IPS-18c (cell line): ENCODE measurements at regions not wholly inside any gene's neighbourhood (a gene's known extent, or its start where the extent isn't known, plus 50 kb on each side); places are given as distances from the start of the nearest gene placed in this dataset.
"Not testable (repeated sequence)": the region's sequence is repeated elsewhere in the genome, so short reads cannot be mapped to it uniquely, and the experiment has no call there.

Experiments
- H3K4me3 ChIP-seq: 2 replicates; pipeline ENCODE4 v1.7.0; 2013; ENCODE audit warnings: low read depth, mild to moderate bottlenecking, low read length, moderate library complexity; ENCODE audit not compliant: insufficient read depth
- H3K9me3 ChIP-seq: one replicate; pipeline ENCODE4 v1.6.1; 2013; ENCODE audit warnings: mild to moderate bottlenecking, low read length, moderate library complexity; ENCODE audit not compliant: control insufficient read depth, insufficient read depth

DNA sequence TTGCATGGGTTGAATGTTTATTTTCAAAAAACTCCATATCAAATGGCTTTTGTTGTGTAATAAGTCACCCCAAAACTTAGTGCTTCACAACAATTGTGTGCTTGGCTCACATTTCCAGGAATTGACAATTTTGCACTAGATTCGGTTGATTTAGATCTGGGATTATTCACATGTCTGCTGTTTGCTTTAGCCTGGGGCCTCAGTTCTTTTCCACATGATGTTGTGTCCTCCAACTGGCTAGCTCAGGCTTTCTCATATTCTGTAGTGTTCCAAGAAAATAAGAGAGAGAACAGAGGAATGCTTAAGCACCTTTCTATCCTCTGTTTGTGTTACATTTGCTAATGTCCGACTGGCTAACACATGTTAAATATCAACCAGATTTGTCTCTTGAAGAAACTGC is 281.5 kb upstream of the ADGRL4 start:
- no peaks in the 10 kb centered on the region for H3K9me3 ChIP-seq
- H3K4me3 ChIP-seq = no peak overlapping the region

- Histone ChIP-seq H3K4me3 (no peak overlapping the region), H3K9me3 (no peaks in the 10 kb centered on the region)
Observed at GRCh38 chr1:79285667-79286066, 279.1 kb upstream of the ADGRL4 start.

DNA sequence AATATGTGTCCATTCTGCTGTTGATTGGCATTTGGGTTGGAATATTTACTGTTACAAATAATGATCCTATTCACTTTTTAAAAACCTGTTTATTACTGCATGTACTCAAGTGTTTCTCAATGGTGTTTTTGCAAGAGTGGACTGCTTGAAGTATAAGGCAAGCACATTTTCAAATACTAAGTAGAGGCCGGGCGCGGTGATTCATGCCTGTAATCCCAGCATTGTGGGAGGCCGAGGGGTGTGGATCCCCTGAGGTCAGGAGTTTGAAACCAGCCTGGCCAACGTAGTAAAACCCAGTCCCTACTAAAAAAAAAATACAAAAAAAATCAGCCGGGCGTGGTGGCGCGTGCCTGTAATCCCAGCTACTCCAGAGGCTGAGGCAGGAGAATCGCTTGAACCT is 276.9 kb upstream of the ADGRL4 start:
- H3K4me3 ChIP-seq = no peak overlapping the region
- H3K9me3 ChIP-seq = no peaks in the 10 kb centered on the region

DNA sequence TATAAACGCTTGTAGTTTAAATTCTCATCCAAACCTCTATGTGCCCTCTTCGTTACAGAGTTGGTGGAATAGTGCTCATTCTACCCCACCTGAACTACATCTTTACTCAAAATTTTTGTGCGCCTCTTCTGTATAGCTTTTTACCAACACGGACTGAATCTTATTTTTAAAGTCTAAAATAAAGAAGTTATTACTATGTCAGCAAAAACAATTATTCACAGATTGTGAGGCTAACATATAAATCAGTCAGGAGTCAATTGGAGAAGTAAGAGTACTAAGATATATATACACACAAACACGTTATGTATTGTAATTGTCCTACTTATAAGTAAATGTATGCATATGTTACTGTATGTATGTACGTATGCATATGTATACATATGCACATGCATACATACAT is 274.9 kb upstream of the ADGRL4 start:
- no peaks in the 10 kb centered on the region for H3K9me3 ChIP-seq
- no peak overlapping the region for H3K4me3 ChIP-seq

DNA sequence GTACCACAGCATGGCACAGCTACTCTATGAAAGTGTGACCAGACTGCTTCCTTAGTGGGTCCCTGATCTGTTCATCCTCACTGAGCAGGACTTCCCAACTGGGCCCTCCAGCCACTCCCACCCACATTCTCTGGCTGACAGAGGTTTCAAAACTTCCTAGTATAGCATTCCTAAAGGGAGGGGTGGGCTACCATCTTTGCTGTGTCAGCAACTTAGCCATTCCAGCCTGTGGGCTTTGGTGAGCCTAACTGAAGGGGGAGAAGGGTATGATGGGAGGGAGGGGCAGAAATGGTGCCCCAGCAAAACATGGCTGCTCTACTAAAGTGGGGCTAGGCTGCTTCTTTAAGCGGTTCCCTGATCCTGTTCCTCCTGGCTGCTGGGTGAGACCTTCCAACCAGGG is 265.2 kb upstream of the ADGRL4 start:
- no peaks in the 10 kb centered on the region for H3K9me3 ChIP-seq

GRCh38 chr1:79264975-79265818 is 258.7 kb upstream of the ADGRL4 start:
- H3K4me3 ChIP-seq = no peak overlapping the region
- H3K9me3 ChIP-seq = no peaks in the 10 kb centered on the region

More for the DNA sequence above, 265.2 kb upstream of the ADGRL4 start:
- no peak overlapping the region for H3K4me3 ChIP-seq

- Histone ChIP-seq H3K4me3 (no peak overlapping the region), H3K9me3 (no peaks in the 10 kb centered on the region)
Observed at GRCh38 chr1:79264285-79264684, 257.8 kb upstream of the ADGRL4 start.

- no peaks in the 10 kb centered on the region for H3K9me3 ChIP-seq
- H3K4me3 ChIP-seq = no peak overlapping the region
Observed at GRCh38 chr1:79262745-79263258, 256.3 kb upstream of the ADGRL4 start.

DNA sequence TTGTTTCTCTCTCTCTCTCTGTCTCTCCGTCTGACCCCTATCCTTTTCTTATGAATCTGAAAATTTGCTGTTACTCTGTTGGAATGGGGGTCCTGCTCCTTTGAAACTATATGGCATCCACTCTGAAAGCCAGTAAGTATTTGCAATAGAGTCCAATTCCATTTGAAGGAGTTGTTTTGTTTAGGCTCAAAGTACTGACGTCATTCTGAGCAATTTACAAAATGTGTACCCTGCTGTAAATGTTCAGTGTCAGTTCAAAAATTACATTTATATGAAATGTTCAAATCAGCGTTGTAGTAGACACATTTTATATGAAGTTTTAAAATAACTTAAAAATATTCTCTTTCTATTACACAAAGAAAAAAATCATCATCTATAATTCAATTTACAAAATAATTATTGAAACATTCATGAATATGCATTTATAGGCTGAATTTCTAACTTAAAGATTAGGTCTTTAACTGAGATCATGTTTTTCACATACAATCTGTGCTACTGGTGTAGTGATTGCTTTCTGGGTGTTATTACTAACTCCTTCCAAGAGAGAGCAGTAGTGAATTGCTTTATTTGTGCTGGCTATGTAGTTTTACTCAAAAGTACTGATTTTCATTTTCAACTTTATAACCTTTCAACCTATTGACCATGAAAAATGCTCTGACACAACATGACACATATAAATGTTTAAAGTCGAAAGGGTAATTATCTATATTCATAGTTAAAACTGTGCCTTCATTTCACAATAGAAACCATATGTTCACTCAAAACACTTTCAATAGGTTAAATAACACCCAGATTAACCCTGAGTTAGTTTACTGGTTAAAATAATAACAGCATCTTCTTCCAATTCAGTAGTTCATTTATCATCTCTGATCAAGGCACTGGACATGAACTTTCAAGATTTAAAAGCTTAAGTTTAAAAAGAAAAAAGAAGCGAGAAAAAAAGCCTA is 253.1 kb upstream of the ADGRL4 start:
- Histone ChIP-seq H3K4me3 (no peak overlapping the region), H3K9me3 (no peaks in the 10 kb centered on the region)

GRCh38 chr1:79255421-79255820 is 248.9 kb upstream of the ADGRL4 start:
- no peak overlapping the region for H3K4me3 ChIP-seq

GRCh38 chr1:79252598-79252997 is 246.1 kb upstream of the ADGRL4 start:
- no peaks in the 10 kb centered on the region for H3K9me3 ChIP-seq
- no peak overlapping the region for H3K4me3 ChIP-seq

More at GRCh38 chr1:79255421-79255820, 248.9 kb upstream of the ADGRL4 start:
- H3K9me3 ChIP-seq = no peaks in the 10 kb centered on the region

DNA sequence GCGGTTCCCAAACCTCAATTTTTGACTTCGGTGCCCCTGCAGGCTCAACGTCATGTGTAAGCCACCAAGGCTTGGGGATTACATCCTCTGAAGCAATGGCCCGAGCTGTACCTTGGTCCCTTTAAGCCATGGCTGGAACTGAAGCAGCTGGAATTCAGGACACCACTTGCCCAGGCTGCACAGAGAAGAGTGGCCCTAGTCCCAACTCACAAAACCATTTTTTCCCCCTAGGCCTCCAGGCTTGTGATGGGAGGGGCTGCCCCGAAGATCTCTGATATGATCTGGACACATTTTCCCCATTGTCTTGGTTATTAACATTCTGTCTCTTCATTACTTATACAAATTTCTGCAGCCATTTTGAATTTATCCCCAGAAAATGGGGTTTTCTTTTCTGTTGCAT is 233.3 kb upstream of the ADGRL4 start:
- peaks cover 4% of the 10 kb centered on the region for H3K9me3 ChIP-seq
- H3K4me3 ChIP-seq = no peak overlapping the region

DNA sequence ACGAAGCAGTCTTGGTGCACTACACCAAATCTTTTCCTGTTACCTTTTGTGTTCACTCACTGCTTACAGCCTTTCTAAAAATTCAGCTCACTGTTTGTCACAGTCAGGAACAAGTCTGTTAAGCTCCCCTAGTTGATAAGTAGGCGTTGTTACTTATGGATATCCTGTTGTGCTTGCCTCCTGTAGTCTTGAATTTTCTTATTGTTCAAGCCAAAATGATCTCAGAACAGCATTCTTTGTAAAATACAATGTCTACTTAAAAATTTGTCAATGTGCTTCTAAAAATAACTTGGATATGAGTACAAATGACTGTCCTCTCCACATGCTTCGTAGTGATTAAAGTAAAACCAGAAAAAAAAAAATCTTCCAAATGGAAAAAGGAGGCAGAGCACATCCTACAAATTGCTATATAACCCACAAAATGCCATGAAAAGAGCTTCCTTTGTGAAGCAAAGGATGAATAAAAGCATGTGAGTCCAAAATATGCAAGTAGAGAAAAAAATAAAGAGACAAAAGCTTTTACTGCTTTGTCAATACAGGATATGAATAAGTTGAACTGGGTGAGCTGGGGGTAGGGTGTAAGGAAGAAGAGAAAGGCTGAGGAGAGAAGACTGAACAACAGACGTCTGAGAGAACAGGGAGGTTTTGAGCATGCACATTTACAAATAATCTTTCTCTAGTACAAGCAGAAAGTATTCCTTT is 228.9 kb upstream of the ADGRL4 start:
- H3K4me3 ChIP-seq = no peak overlapping the region
- H3K9me3 ChIP-seq = peaks cover 4% of the 10 kb centered on the region

DNA sequence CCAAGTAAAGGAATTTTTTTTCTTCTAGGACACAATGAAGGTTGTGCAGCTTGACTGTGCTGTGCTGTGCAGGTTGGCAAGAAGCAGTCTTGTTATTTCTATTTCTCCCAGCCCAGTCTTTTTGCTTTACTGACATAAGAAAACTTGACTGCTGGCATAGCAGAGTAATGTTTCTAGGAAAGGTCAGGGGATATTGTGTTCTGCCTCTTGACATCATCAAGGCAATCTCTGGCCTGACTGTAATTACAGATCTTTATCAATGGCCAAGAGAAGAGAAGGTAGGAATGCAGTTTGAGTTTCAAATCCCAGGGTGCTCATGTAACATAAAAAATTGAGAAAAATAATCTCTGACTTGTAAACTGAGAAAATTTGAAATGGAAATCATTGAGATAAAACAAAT is 226.3 kb upstream of the ADGRL4 start:
- Histone ChIP-seq H3K9me3 (no peaks in the 10 kb centered on the region), H3K4me3 (no peak overlapping the region)

DNA sequence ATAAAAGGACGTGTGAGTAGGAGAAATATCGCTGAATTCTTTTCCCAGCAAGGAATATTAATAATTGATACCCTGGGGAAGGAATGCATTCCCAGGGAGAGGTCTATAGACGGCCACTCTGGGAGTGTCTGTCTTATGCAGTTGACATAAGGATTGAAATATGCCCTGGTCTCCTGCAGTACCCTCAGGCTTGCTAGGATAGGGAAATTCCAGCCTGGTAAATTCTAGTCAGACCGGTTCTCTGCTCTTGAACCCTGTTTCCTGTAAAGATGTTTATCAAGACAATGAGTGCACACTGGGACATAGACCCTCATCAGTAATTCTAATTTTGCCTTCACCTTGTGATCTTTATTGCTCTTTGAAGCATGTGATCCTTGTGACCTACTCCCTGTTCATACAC is 224.2 kb upstream of the ADGRL4 start:
- not testable (repeated sequence) for H3K9me3 ChIP-seq, H3K4me3 ChIP-seq

GRCh38 chr1:79226963-79227362 is 220.4 kb upstream of the ADGRL4 start:
- no peak overlapping the region for H3K4me3 ChIP-seq
- no peaks in the 10 kb centered on the region for H3K9me3 ChIP-seq

DNA sequence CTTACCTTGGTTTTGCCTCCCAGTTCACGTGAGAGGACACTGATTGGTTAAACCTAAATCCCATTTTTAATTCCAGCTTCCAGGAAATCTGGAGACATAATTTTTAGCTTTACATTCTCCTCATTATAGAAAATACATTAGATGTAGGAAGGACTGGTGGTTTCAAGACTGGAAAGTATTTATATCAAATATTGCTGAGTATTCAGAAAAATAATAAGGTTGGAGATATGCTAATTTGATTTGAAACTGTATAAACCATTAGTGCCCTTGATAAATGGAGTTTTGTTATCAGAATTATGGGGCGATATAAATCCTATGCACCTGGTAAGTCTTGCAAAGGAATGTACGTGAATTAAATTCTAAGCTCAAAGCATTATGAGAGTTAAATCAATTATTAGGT is 218.0 kb upstream of the ADGRL4 start:
- peaks cover 8% of the 10 kb centered on the region for H3K9me3 ChIP-seq
- no peak overlapping the region for H3K4me3 ChIP-seq
